HG03558 (cell line): ENCODE measurements at regions not wholly inside any gene's neighbourhood (a gene's known extent, or its start where the extent isn't known, plus 50 kb on each side); places are given as distances from the start of the nearest gene placed in this dataset.
"Not testable (repeated sequence)": the region's sequence is repeated elsewhere in the genome, so short reads cannot be mapped to it uniquely, and the experiment has no call there.

Source experiments
- ATAC-seq: cut with Tn5 transposase; IDR thresholded peaks from one replicate; pipeline ENCODE4 v1.9.1; 2021; ENCODE audit warnings: moderate number of reproducible peaks; ENCODE audit not compliant: unreplicated experiment; ENCODE audit errors: extremely low read depth

DNA sequence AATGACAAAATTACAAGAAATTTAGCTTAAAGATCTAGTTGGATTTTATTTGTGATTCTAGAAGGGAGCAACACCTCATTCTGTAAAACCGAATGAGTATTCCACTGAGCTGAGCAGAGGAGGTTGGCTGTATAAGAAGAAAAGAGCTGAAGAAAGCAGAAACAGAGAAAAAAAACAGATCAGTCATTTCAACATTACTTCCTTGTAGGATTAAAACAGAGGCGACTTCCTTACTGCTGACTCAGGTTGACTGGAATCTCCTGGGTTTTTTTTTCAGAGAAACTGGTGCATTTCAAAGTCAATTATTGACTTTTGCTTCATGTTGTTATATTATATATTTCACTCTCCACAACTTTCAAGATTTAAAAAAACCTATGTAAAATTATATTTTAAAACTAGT is 368.1 kb upstream of the UBE2E2 start:
- no peak for ATAC-seq

DNA sequence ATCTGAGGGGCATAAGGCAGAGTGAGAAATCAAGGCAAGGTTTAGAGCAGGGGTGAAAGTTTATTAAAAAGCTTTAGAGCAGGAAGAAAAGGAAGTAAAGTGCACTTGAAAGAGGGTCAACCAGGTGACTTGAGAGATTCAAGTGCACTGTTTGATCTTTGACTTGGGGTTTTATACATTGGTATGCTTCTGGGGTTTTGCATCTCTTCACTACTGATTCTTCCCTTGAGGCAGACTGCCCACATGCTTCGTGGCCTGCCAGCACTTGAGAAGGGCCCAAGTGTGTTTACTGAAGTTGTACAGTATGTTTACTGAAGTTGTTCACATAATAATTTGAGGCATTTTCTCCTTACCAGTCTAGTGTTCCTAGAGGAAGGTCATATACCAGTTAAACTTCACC is 367.0 kb upstream of the UBE2E2 start:
- no peak for ATAC-seq

DNA sequence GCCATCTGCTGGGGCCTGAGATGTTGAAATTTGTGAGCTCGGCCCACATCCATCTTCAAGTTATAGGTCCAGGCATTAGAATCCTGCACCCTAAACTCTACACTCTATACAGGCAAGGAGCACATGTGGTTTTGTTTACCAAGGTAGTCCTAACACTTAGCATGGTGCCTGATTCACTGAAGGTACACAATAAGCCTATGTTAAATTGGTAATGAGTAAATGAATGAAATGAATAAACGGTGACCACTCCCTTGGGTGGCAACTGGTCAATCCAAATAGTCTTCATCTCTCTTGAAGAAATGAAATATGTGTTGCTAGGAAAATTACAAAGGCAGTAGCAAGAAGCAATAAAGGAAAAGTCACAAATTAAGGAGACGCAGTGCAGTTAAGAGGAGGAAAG is 359.3 kb upstream of the UBE2E2 start:
- no peak for ATAC-seq

GRCh38 chr3:22846566-22846965 is 356.6 kb upstream of the UBE2E2 start:
- ATAC-seq: no peak

GRCh38 chr3:22849583-22849982 is 353.5 kb upstream of the UBE2E2 start:
- ATAC-seq: not testable (repeated sequence)

GRCh38 chr3:22856811-22857210 is 346.3 kb upstream of the UBE2E2 start:
- ATAC-seq: no peak

- ATAC-seq: no peak
Measured at GRCh38 chr3:22858486-22858885, 344.6 kb upstream of the UBE2E2 start.

- ATAC-seq: no peak
Measured at GRCh38 chr3:22859618-22860017, 343.5 kb upstream of the UBE2E2 start.

GRCh38 chr3:22861426-22861825 is 341.7 kb upstream of the UBE2E2 start:
- no peak for ATAC-seq

DNA sequence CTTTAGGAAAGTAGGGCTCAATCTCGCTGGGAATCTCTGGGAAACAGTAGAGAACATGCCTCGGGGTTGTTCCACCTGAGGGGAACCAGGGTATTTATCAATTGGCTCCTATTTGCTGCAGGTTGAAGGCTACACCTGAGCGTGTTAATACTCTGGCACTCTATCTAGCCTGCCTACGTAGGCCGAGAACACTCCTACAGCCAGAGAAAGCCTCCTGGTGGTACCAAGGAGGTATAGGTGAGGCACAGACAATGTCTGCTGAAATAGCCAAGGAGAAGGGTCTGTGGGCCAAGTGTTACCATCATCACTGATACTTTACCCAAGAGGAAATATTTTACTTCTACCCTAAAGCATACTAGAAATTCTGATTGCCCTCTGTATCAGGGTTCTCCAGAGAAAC is 341.0 kb upstream of the UBE2E2 start:
- ATAC-seq: no peak

GRCh38 chr3:22882834-22883233 is 320.3 kb upstream of the UBE2E2 start:
- ATAC-seq: not testable (repeated sequence)

- ATAC-seq: no peak
Measured at GRCh38 chr3:22885039-22885438, 318.1 kb upstream of the UBE2E2 start.

GRCh38 chr3:22885574-22886341 is 317.4 kb upstream of the UBE2E2 start:
- ATAC-seq: no peak

- no peak for ATAC-seq
Measured at GRCh38 chr3:22886439-22887068, 316.6 kb upstream of the UBE2E2 start.

DNA sequence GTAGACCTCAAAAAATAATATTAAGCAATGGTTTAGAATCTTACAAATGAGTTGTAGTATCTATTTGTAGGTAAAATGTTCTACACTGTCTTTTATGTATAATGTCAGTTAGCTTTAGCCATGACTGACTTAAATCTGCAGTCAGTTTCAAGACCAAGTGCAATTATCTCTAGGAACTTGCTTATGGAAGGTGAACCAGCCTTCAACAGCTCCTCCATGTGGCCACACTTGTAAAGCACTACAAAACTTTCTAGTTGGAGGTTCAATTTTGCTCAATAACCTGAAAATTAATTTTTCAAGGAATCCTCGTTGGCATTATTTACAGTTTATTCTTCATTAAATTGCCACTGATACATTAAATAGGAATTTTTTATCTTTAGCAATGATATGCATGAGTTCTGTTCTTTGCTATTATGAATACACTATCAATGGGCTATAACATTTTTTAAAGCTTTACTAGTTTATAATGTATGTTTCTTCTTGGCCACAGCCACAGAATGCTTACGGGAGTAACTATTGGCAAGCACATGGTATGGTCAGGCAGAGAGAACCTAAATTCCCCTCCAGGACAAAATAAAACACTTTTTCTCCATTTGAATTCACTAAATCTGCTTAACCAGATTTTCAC is 315.3 kb upstream of the UBE2E2 start:
- ATAC-seq: no peak

DNA sequence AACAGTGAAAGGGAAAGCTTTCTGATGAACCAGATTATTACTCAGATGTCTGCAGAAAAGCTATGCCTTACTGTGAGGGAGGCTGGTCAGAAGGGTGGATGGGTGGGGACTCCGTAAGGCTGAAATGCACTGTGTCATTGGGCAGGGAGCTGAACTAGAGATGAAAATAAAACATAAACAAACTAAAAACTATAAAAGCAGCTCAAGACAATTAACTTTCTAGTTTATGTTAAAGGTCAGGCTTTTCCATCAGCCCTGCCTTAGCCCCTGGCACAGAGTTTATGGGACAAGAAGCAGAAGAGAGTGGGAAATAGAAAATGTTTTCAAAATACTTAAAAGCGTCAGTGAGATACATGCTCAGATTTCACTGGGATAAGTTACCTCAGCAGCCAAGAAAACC is 310.0 kb upstream of the UBE2E2 start:
- ATAC-seq: no peak

DNA sequence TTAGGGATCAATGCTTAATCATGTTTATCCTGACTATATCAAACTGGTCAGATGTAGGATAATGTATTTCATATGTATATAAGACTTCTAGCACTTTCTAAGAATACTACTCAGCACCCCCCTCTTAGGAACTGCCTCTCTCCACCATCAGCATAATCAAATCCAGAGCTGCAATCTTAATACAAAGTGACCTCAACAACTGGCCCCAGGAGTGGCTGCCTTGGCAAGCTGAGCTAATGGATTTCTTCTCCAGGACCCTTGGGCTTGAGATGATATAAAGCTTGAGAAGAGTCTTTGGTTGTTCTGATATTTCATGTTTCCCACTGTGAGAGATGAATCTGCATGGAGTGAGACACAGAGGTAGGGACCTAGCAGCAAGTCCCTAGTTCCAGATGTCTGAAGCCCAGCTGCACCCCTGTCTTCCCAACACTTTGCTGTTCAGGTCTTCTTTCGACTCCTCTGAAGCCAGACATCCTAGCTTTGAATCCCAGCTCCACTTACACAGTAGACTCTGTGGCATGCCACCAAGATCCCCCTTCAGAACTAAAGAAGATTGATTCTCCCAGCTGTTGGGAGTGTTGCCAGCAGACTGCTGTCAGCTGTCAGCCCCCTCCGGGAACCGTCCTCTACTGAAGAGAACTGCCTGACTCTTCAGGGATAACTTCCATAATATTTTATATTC is 309.3 kb upstream of the UBE2E2 start:
- ATAC-seq: no peak

DNA sequence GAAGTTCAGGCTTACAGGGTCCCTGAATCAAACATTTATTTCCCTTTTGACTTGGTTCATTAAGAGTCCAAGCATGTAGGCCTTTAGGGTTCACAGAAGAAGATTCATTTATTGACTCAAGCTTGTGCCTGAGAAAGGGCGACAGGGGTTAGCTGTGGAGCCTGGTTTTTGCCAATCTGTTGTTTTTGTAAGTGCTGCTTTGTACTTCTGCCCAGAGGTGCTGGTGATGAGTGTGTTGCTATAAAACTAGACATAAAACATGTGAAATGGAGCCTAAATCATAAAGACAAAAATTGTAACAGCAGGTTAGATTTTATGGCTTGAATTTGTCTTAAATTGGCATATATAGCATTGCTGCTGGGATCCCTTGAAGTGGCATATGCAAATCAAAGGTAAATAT is 308.3 kb upstream of the UBE2E2 start:
- ATAC-seq: no peak

GRCh38 chr3:22895671-22896070 is 307.5 kb upstream of the UBE2E2 start:
- no peak for ATAC-seq

- ATAC-seq: no peak
Measured at GRCh38 chr3:22898558-22898957, 304.6 kb upstream of the UBE2E2 start.

- no peak for ATAC-seq
Measured at GRCh38 chr3:22899441-22899840, 303.7 kb upstream of the UBE2E2 start.
